ENCODE measurements at regions not wholly inside any gene's neighbourhood (a gene's known extent, or its start where the extent isn't known, plus 50 kb on each side); places are given as distances from the start of the nearest gene placed in this dataset.

- no peak overlapping the region for H3K27ac ChIP-seq (ENCODE audit: low read length)
- H3K27me3 ChIP-seq (ENCODE audit: insufficient read depth, low read depth, low read length), result no peaks in the 10 kb centered on the region
- H3K79me2 ChIP-seq (replicated peaks; ENCODE audit: insufficient read depth, low read length), result no peaks in the 10 kb centered on the region
- no peaks in the 10 kb centered on the region for H3F3A ChIP-seq (ENCODE audit: insufficient read depth, low read length, poor library complexity, severe bottlenecking)
- H3K9ac ChIP-seq (ENCODE audit: low read length), result no peak overlapping the region
- H3K9me3 ChIP-seq (ENCODE audit: low read length), result no peaks in the 10 kb centered on the region
- H3K4me2 ChIP-seq (ENCODE audit: low read length), result no peak overlapping the region
- TF ChIP-seq EP300 (conservative IDR thresholded peaks at IDR 0.05; ENCODE audit: poor library complexity, severe bottlenecking) (no peak), CTCF (IDR thresholded peaks at IDR 0.05; ENCODE audit: poor library complexity, severe bottlenecking) (no peak), REST (IDR thresholded peaks at IDR 0.05; ENCODE audit: borderline replicate concordance) (no peak), SMC3 (conservative IDR thresholded peaks at IDR 0.05; ENCODE audit: poor library complexity) (no peak), MXI1 (conservative IDR thresholded peaks at IDR 0.05; ENCODE audit: poor library complexity, severe bottlenecking) (no peak), TAF1 (IDR thresholded peaks at IDR 0.05; ENCODE audit: low read depth) (no peak), POLR2AphosphoS5 (IDR thresholded peaks at IDR 0.05) (no peak), EZH2 (IDR thresholded peaks at IDR 0.05; ENCODE audit: borderline replicate concordance, insufficient read depth, low read length, poor library complexity, severe bottlenecking) (no peak), RAD21 (conservative IDR thresholded peaks at IDR 0.05) (no peak)
- no peak overlapping the region for H2AFZ ChIP-seq (ENCODE audit: low read depth, low read length)
- no peak overlapping the region for H3K4me3 ChIP-seq (ENCODE audit: low read length)
- no peaks in the 10 kb centered on the region for H3K9me2 ChIP-seq (ENCODE audit: insufficient read depth, low read length)
- no peaks in the 10 kb centered on the region for H3K36me3 ChIP-seq (ENCODE audit: insufficient read depth, low read length)
- H4K20me1 ChIP-seq (ENCODE audit: insufficient read depth), result no peaks in the 10 kb centered on the region
These were observed 207.0 kb upstream of the CXCR4 start for GRCh38 chr2:136324966-136325365.

DNA sequence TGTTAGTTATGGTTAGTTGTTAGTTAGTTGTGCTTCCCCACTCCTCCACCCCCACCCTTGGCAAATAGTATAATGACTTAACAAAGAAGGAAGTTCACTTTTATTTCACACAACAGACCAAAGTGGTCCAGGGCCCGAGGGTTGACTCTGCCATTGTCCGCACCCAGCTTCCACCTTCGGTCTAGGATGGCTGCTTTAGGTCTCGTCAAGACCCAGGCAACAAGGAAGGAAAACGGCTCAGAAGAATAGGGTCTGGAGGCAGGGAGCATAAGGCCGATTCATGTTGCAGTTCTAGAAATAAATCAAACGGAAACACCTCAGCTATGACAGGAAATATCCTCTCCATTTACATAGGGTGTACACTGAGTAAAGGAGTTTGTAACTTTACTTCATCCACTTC lies 206.0 kb upstream of the CXCR4 start:
- TF ChIP-seq MXI1 (conservative IDR thresholded peaks at IDR 0.05; ENCODE audit: poor library complexity, severe bottlenecking), result no peak
- TF ChIP-seq SMC3 (conservative IDR thresholded peaks at IDR 0.05; ENCODE audit: poor library complexity), result no peak
- TF ChIP-seq EZH2 (IDR thresholded peaks at IDR 0.05; ENCODE audit: borderline replicate concordance, insufficient read depth, low read length, poor library complexity, severe bottlenecking), result no peak
- TF ChIP-seq EP300 (conservative IDR thresholded peaks at IDR 0.05; ENCODE audit: poor library complexity, severe bottlenecking), result no peak
- TF ChIP-seq RAD21 (conservative IDR thresholded peaks at IDR 0.05), result no peak
- TF ChIP-seq CTCF (IDR thresholded peaks at IDR 0.05; ENCODE audit: poor library complexity, severe bottlenecking), result no peak
- TF ChIP-seq TAF1 (IDR thresholded peaks at IDR 0.05; ENCODE audit: low read depth), result no peak
- TF ChIP-seq POLR2AphosphoS5 (IDR thresholded peaks at IDR 0.05), result no peak
- TF ChIP-seq REST (IDR thresholded peaks at IDR 0.05; ENCODE audit: borderline replicate concordance), result no peak
- no peak overlapping the region for H2AFZ ChIP-seq (ENCODE audit: low read depth, low read length)
- H3K4me3 ChIP-seq (ENCODE audit: low read length), result no peak overlapping the region
- H3F3A ChIP-seq (ENCODE audit: insufficient read depth, low read length, poor library complexity, severe bottlenecking), result no peaks in the 10 kb centered on the region
- H3K9ac ChIP-seq (ENCODE audit: low read length), result no peak overlapping the region
- no peaks in the 10 kb centered on the region for H3K9me3 ChIP-seq (ENCODE audit: low read length)
- no peaks in the 10 kb centered on the region for H3K9me2 ChIP-seq (ENCODE audit: insufficient read depth, low read length)
- H3K4me2 ChIP-seq (ENCODE audit: low read length), result no peak overlapping the region
- H3K27ac ChIP-seq (ENCODE audit: low read length), result no peak overlapping the region
- H3K79me2 ChIP-seq (replicated peaks; ENCODE audit: insufficient read depth, low read length), result no peaks in the 10 kb centered on the region
- no peaks in the 10 kb centered on the region for H3K36me3 ChIP-seq (ENCODE audit: insufficient read depth, low read length)
- no peaks in the 10 kb centered on the region for H3K27me3 ChIP-seq (ENCODE audit: insufficient read depth, low read depth, low read length)
- H4K20me1 ChIP-seq (ENCODE audit: insufficient read depth), result no peaks in the 10 kb centered on the region

All from neural cell (in vitro differentiated cells).